HCT116 (cell line): ENCODE measurements at regions not wholly inside any gene's neighbourhood (a gene's known extent, or its start where the extent isn't known, plus 50 kb on each side); places are given as distances from the start of the nearest gene placed in this dataset.

ENCODE experiments used
- EZH2 ChIP-seq: fragments of 200-600 bp; sonication (generic); IDR thresholded peaks from 2 replicates; pipeline ENCODE4 v1.6.1; 2017; ENCODE audit warnings: antibody characterized with exemption, mixed run types
- POLR2A ChIP-seq: IDR thresholded peaks from 2 replicates; pipeline ENCODE4 v1.7.0; 2011; ENCODE audit warnings: borderline replicate concordance; ENCODE audit not compliant: insufficient read depth, insufficient read length; ENCODE audit errors: extremely low read depth
- RAD21 ChIP-seq: IDR thresholded peaks from 2 replicates; pipeline ENCODE4 v1.6.1; 2012; ENCODE audit warnings: low read depth, mild to moderate bottlenecking
- REST ChIP-seq: IDR thresholded peaks from 2 replicates; pipeline ENCODE4 v1.6.1; 2012; ENCODE audit warnings: low read depth
- SIN3A ChIP-seq: IDR thresholded peaks from 2 replicates; pipeline ENCODE4 v1.6.1; 2012; ENCODE audit warnings: low read depth
- TF ChIP-seq, protein P1 (sequence below), 3 experiments: fragments of 200-600 bp in 1 of 3; sonication (generic) in 1 of 3; IDR thresholded peaks in 2 of 3; conservative IDR thresholded peaks in 1 of 3; 2 replicates each; pipeline ENCODE4 v1.5.1; 2012 to 2017; ENCODE audit warnings: low read depth in 2 of 3, low read length in 2 of 3, antibody characterized with exemption in 1 of 3, borderline replicate concordance in 1 of 3, control low read depth in 1 of 3, mild to moderate bottlenecking in 1 of 3, mixed read lengths in 1 of 3, mixed run types in 1 of 3, moderate library complexity in 1 of 3; ENCODE audit not compliant: insufficient read depth in 1 of 3
- TF ChIP-seq, protein P2 (sequence below): IDR thresholded peaks from 2 replicates; pipeline ENCODE4 v1.6.1; 2012

DNA sequence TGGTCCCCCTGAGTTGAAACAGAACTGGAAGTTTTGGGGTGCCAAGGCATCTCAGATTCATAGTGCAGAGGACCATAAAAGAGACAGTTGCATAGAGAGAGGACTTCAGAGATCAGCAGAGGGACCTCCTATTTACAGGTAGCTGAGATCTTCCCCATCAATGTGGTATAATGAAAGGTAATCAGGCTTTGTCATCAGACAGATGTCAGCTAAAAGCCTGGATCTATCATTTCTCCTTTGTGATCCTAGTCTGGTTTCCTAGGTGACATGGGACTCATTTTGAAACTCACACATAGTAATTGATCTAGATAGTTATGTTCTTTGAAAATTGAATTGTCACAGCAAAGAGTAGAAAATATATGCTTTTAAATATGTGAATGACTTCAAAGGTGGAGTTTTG lies 443.5 kb upstream of the MAP2 start:
- TF ChIP-seq, protein P1, sequence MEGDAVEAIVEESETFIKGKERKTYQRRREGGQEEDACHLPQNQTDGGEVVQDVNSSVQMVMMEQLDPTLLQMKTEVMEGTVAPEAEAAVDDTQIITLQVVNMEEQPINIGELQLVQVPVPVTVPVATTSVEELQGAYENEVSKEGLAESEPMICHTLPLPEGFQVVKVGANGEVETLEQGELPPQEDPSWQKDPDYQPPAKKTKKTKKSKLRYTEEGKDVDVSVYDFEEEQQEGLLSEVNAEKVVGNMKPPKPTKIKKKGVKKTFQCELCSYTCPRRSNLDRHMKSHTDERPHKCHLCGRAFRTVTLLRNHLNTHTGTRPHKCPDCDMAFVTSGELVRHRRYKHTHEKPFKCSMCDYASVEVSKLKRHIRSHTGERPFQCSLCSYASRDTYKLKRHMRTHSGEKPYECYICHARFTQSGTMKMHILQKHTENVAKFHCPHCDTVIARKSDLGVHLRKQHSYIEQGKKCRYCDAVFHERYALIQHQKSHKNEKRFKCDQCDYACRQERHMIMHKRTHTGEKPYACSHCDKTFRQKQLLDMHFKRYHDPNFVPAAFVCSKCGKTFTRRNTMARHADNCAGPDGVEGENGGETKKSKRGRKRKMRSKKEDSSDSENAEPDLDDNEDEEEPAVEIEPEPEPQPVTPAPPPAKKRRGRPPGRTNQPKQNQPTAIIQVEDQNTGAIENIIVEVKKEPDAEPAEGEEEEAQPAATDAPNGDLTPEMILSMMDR (IDR thresholded peaks at IDR 0.05 in 2 of 3, conservative IDR thresholded peaks at IDR 0.05 in 1 of 3; ENCODE audit: borderline replicate concordance in 1 of 3, insufficient read depth in 1 of 3, low read depth in 2 of 3, low read length in 2 of 3): no peak
- TF ChIP-seq REST (no peak), RAD21 (no peak), POLR2A (no peak), EZH2 (no peak), SIN3A (no peak)
- TF ChIP-seq, protein P2, sequence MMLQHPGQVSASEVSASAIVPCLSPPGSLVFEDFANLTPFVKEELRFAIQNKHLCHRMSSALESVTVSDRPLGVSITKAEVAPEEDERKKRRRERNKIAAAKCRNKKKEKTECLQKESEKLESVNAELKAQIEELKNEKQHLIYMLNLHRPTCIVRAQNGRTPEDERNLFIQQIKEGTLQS: no peak
